ENCODE measurements at regions not wholly inside any gene's neighbourhood (a gene's known extent, or its start where the extent isn't known, plus 50 kb on each side); places are given as distances from the start of the nearest gene placed in this dataset.

DNA sequence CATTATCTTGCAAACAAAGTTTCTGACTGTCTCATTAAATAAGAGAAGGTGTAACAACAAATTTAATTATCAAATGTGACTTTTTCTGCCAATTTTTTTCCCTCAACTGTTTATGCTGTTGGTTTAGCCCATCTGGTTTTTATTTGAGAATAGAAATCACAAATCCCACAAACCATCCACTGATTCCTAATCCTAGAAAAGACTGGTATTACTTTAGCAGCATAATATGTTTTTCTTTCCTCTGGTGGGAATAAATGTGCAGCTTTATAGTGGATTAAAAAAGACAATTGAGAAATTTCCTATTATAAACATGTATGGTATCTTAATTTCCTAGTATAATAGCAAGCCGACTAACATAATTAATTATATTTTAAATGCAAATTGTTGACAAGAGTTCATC lies 257.9 kb upstream of the FOXN3 start:
- Histone ChIP-seq H3K27me3 (replicated peaks in 1 of 2; ENCODE audit: control insufficient read depth in 2 of 2, insufficient read depth in 2 of 2, low read length in 1 of 2) (no peaks in the 10 kb centered on the region), H2AFZ (ENCODE audit: control insufficient read depth, low read depth, low read length) (no peak overlapping the region), H3K27ac (ENCODE audit: control insufficient read depth, insufficient read depth) (no peak overlapping the region), H3K79me2 (ENCODE audit: control insufficient read depth, insufficient read depth, low read length) (no peaks in the 10 kb centered on the region), H3K4me1 (ENCODE audit: control insufficient read depth, insufficient read depth, low read length) (no peaks in the 10 kb centered on the region), H3K36me3 (ENCODE audit: control insufficient read depth in 2 of 2, insufficient read depth in 2 of 2, low read length in 1 of 2) (no peaks in the 10 kb centered on the region), H3K9ac (ENCODE audit: control insufficient read depth, insufficient read depth, low read length) (no peak overlapping the region), H3K9me3 (replicated peaks; ENCODE audit: control insufficient read depth, insufficient read depth, low read length) (no peaks in the 10 kb centered on the region), H3K4me3 (no peak overlapping the region), H4K20me1 (ENCODE audit: control insufficient read depth, insufficient read depth) (no peaks in the 10 kb centered on the region), H3K4me2 (ENCODE audit: control insufficient read depth, insufficient read depth) (no peak overlapping the region)
- DNase-seq (ENCODE audit: low read depth, low spot score), result no peak
- ChIA-PET POLR2A (no interaction called here), SMC1A (ENCODE audit: uncharacterized antibody, unreplicated experiment) (no interaction called here), RAD21 (ENCODE audit: unreplicated experiment) (interaction anchor here (1.0 kb wide), 1 partner anchor 33 kb away, joined by 3 read pairs; no protein-coding TSS in a partner anchor), CTCF (interaction anchor here (0.9 to 1.6 kb wide), 2 partner anchors 14 to 498 kb away, joined by 3 to 6 read pairs; no protein-coding TSS in a partner anchor)
- TF ChIP-seq JUNB (IDR thresholded peaks at IDR 0.05) (no peak), RAD21 (IDR thresholded peaks at IDR 0.05; ENCODE audit: insufficient read depth, low read depth, low read length) (no peak), RELA (IDR thresholded peaks at IDR 0.05; ENCODE audit: borderline replicate concordance, partially characterized antibody) (no peak), SMAD1 (IDR thresholded peaks at IDR 0.05; ENCODE audit: low read depth, partially characterized antibody) (no peak), RB1 (IDR thresholded peaks at IDR 0.05; ENCODE audit: borderline replicate concordance) (no peak), NR2C1 (IDR thresholded peaks at IDR 0.05) (no peak), DPF2 (IDR thresholded peaks at IDR 0.05) (no peak), GATAD2B (conservative IDR thresholded peaks at IDR 0.05; ENCODE audit: low read depth) (no peak), CBX3 (IDR thresholded peaks at IDR 0.05; ENCODE audit: borderline replicate concordance, low read depth) (no peak), SUZ12 (IDR thresholded peaks at IDR 0.05; ENCODE audit: unreplicated experiment) (no peak), TCF3 (IDR thresholded peaks at IDR 0.05; ENCODE audit: borderline replicate concordance, insufficient read depth, low read depth, low read length) (no peak), ESRRA (IDR thresholded peaks at IDR 0.05; ENCODE audit: low read length) (no peak), ASH2L (IDR thresholded peaks at IDR 0.05; ENCODE audit: borderline replicate concordance, low read depth) (no peak), ATF7 (IDR thresholded peaks at IDR 0.05; ENCODE audit: low read depth) (no peak), CEBPB (IDR thresholded peaks at IDR 0.05; ENCODE audit: borderline replicate concordance in 1 of 2, low read depth in 2 of 2, low read length in 2 of 2) (no peak)
- TF ChIP-seq, protein P1, sequence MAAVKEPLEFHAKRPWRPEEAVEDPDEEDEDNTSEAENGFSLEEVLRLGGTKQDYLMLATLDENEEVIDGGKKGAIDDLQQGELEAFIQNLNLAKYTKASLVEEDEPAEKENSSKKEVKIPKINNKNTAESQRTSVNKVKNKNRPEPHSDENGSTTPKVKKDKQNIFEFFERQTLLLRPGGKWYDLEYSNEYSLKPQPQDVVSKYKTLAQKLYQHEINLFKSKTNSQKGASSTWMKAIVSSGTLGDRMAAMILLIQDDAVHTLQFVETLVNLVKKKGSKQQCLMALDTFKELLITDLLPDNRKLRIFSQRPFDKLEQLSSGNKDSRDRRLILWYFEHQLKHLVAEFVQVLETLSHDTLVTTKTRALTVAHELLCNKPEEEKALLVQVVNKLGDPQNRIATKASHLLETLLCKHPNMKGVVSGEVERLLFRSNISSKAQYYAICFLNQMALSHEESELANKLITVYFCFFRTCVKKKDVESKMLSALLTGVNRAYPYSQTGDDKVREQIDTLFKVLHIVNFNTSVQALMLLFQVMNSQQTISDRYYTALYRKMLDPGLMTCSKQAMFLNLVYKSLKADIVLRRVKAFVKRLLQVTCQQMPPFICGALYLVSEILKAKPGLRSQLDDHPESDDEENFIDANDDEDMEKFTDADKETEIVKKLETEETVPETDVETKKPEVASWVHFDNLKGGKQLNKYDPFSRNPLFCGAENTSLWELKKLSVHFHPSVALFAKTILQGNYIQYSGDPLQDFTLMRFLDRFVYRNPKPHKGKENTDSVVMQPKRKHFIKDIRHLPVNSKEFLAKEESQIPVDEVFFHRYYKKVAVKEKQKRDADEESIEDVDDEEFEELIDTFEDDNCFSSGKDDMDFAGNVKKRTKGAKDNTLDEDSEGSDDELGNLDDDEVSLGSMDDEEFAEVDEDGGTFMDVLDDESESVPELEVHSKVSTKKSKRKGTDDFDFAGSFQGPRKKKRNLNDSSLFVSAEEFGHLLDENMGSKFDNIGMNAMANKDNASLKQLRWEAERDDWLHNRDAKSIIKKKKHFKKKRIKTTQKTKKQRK (IDR thresholded peaks at IDR 0.05; ENCODE audit: low read depth, low read length), result no peak
- TF ChIP-seq, protein P2, sequence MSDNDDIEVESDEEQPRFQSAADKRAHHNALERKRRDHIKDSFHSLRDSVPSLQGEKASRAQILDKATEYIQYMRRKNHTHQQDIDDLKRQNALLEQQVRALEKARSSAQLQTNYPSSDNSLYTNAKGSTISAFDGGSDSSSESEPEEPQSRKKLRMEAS (IDR thresholded peaks at IDR 0.05; ENCODE audit: low read depth, low read length), result no peak
- intact Hi-C loops (cut with micrococcal nuclease; ENCODE audit: unreplicated experiment) (no loop called here), in situ Hi-C loops (cut with MboI) (no loop called here)
- BruUV-seq (replicated peaks), result no TSS peak
- 100% methylated on average over 1 of the region's 1 CpG for WGBS (ENCODE audit: insufficient coverage, insufficient replicate concordance, low lambda C conversion rate, missing lambda C conversion rate)
- ATAC-seq, result no peak
- FAIRE-seq, result no peak

Measured in GM12878 (cell line).